ENCODE measurements at regions not wholly inside any gene's neighbourhood (a gene's known extent, or its start where the extent isn't known, plus 50 kb on each side); places are given as distances from the start of the nearest gene placed in this dataset.

DNA sequence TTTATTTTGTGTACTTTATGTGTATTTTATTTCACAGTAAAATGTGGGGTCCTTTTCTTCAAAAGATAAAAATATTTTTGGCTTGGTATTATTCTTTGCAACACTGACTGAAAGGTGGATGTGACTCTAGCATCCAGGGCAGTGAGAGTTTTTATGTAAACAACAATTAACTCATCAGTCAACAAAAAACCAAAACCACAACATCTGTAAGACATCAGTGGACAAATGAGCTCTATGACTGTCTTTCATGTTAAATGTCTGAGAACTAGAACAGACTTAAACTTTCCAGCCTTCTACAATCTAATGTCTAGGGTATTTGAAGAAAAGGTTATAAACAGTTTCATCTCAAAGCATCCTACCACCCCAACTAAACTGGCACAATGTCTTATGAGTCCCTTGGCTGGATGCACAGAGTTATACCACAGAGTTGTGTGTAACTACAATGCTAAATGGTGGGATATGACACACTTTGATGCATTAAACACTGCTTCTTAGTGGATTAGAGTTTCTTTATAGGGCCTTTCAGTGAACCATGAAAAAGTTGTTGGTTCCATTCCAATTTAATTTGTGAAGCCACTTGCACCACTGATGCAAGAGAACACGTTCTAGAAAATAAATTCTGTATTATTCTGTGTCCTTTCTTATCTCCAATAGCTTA lies 544.2 kb upstream of the KLF12 start:
- ATAC-seq = no peak
- H3K36me3 ChIP-seq (ENCODE audit: control insufficient read depth, insufficient read depth, low read length) = no peaks in the 10 kb centered on the region
- H3K4me1 ChIP-seq (ENCODE audit: control insufficient read depth, insufficient read depth, low read length) = no peaks in the 10 kb centered on the region
- CTCF ChIA-PET = no interaction called here
- no TSS peak for BruUV-seq (replicated peaks)
- H3K9me3 ChIP-seq (ENCODE audit: control insufficient read depth, insufficient read depth, low read depth, low read length) = no peaks in the 10 kb centered on the region
- TF ChIP-seq, protein P1, sequence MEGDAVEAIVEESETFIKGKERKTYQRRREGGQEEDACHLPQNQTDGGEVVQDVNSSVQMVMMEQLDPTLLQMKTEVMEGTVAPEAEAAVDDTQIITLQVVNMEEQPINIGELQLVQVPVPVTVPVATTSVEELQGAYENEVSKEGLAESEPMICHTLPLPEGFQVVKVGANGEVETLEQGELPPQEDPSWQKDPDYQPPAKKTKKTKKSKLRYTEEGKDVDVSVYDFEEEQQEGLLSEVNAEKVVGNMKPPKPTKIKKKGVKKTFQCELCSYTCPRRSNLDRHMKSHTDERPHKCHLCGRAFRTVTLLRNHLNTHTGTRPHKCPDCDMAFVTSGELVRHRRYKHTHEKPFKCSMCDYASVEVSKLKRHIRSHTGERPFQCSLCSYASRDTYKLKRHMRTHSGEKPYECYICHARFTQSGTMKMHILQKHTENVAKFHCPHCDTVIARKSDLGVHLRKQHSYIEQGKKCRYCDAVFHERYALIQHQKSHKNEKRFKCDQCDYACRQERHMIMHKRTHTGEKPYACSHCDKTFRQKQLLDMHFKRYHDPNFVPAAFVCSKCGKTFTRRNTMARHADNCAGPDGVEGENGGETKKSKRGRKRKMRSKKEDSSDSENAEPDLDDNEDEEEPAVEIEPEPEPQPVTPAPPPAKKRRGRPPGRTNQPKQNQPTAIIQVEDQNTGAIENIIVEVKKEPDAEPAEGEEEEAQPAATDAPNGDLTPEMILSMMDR (IDR thresholded peaks at IDR 0.05) = no peak
- TF ChIP-seq, protein P2, sequence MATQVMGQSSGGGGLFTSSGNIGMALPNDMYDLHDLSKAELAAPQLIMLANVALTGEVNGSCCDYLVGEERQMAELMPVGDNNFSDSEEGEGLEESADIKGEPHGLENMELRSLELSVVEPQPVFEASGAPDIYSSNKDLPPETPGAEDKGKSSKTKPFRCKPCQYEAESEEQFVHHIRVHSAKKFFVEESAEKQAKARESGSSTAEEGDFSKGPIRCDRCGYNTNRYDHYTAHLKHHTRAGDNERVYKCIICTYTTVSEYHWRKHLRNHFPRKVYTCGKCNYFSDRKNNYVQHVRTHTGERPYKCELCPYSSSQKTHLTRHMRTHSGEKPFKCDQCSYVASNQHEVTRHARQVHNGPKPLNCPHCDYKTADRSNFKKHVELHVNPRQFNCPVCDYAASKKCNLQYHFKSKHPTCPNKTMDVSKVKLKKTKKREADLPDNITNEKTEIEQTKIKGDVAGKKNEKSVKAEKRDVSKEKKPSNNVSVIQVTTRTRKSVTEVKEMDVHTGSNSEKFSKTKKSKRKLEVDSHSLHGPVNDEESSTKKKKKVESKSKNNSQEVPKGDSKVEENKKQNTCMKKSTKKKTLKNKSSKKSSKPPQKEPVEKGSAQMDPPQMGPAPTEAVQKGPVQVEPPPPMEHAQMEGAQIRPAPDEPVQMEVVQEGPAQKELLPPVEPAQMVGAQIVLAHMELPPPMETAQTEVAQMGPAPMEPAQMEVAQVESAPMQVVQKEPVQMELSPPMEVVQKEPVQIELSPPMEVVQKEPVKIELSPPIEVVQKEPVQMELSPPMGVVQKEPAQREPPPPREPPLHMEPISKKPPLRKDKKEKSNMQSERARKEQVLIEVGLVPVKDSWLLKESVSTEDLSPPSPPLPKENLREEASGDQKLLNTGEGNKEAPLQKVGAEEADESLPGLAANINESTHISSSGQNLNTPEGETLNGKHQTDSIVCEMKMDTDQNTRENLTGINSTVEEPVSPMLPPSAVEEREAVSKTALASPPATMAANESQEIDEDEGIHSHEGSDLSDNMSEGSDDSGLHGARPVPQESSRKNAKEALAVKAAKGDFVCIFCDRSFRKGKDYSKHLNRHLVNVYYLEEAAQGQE (IDR thresholded peaks at IDR 0.05; ENCODE audit: insufficient read depth in 1 of 2, low read depth in 2 of 2, low read length in 1 of 2) = no peak
- TF ChIP-seq POLR2AphosphoS5 (IDR thresholded peaks at IDR 0.05; ENCODE audit: low read depth, low read length) (no peak), SIN3A (IDR thresholded peaks at IDR 0.05; ENCODE audit: borderline replicate concordance, insufficient read depth, low read depth, low read length) (no peak), TCF7L2 (IDR thresholded peaks at IDR 0.05; ENCODE audit: low read depth, low read length) (no peak)
- DNase-seq (ENCODE audit: low read depth, low spot score) = no peak
- no peak overlapping the region for H3K4me3 ChIP-seq (ENCODE audit: low read depth in 2 of 2, low read length in 2 of 2)
- POLR2A ChIA-PET = no interaction called here
- H3K27ac ChIP-seq (ENCODE audit: low read length) = no peak overlapping the region
- no peaks in the 10 kb centered on the region for H3K27me3 ChIP-seq (ENCODE audit: control insufficient read depth, insufficient read depth, low read length)
- intact Hi-C loops (cut with micrococcal nuclease; ENCODE audit: unreplicated experiment) (no loop called here), in situ Hi-C loops (cut with HindIII; ENCODE audit: low pct_unique_long_range_greater_than_20kb, low sequenced_read_pairs) (no loop called here)

DNA sequence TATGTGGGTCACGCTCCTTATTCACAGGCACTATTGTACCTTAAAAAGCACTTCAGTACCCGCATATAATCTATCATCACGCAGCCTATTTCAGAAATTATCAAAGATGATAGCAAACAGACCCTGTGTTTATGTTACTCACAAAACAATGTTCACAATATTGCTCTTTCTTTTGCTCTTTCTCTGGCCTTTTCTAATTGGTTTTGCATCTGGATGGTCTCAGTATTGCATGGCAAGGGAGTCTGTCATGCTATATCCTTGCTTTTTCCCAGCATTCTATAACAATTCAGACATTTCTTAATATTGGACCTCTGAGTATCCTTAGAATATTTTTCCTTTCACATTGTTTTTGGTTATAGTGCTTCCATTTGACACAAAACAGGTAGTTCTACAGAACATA lies 541.8 kb upstream of the KLF12 start:
- Histone ChIP-seq H3K27me3 (ENCODE audit: control insufficient read depth, insufficient read depth, low read length) (no peaks in the 10 kb centered on the region), H3K4me1 (ENCODE audit: control insufficient read depth, insufficient read depth, low read length) (no peaks in the 10 kb centered on the region), H3K36me3 (ENCODE audit: control insufficient read depth, insufficient read depth, low read length) (no peaks in the 10 kb centered on the region), H3K27ac (ENCODE audit: low read length) (no peak overlapping the region), H3K4me3 (ENCODE audit: low read depth in 2 of 2, low read length in 2 of 2) (no peak overlapping the region), H3K9me3 (ENCODE audit: control insufficient read depth, insufficient read depth, low read depth, low read length) (no peaks in the 10 kb centered on the region)
- no peak for ATAC-seq
- BruUV-seq (replicated peaks) = no TSS peak
- in situ Hi-C loops (cut with HindIII; ENCODE audit: low pct_unique_long_range_greater_than_20kb, low sequenced_read_pairs) (no loop called here), intact Hi-C loops (cut with micrococcal nuclease; ENCODE audit: unreplicated experiment) (no loop called here)
- DNase-seq (ENCODE audit: low read depth, low spot score) = no peak
- POLR2A ChIA-PET = no interaction called here
- TF ChIP-seq, protein P2 (IDR thresholded peaks at IDR 0.05; ENCODE audit: insufficient read depth in 1 of 2, low read depth in 2 of 2, low read length in 1 of 2) = no peak
- TF ChIP-seq POLR2AphosphoS5 (IDR thresholded peaks at IDR 0.05; ENCODE audit: low read depth, low read length) = no peak
- TF ChIP-seq, protein P1 (IDR thresholded peaks at IDR 0.05) = no peak
- no peak for TF ChIP-seq TCF7L2 (IDR thresholded peaks at IDR 0.05; ENCODE audit: low read depth, low read length)
- no peak for TF ChIP-seq SIN3A (IDR thresholded peaks at IDR 0.05; ENCODE audit: borderline replicate concordance, insufficient read depth, low read depth, low read length)
- CTCF ChIA-PET = no interaction called here

Data from Panc1 (cell line).